ENCODE measurements at regions not wholly inside any gene's neighbourhood (a gene's known extent, or its start where the extent isn't known, plus 50 kb on each side); places are given as distances from the start of the nearest gene placed in this dataset.

DNA sequence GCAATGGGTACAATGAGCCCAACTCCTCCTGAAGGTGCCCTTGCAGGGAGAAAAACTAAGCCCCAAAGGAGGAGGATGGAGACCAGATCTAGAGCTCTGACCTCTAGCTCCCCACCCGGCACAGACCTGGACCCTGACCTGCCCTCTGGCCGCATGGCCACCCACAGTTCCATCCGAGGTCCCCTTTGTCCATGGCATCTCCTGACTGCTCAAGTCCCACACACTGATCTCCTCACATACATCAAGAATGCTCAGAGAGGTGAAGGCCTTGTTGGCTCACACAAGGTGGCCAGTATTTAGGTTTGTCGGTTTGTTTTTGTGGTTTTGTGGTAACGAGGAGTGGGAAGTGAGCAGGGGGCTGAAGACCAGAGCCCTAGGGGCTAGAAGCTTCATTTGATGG lies 423.5 kb upstream of the B3GAT1 start:
- peaks cover 16% of the 10 kb centered on the region for H3K27me3 Mint-ChIP-seq (ENCODE audit: low read depth)
- TF ChIP-seq, protein P1, sequence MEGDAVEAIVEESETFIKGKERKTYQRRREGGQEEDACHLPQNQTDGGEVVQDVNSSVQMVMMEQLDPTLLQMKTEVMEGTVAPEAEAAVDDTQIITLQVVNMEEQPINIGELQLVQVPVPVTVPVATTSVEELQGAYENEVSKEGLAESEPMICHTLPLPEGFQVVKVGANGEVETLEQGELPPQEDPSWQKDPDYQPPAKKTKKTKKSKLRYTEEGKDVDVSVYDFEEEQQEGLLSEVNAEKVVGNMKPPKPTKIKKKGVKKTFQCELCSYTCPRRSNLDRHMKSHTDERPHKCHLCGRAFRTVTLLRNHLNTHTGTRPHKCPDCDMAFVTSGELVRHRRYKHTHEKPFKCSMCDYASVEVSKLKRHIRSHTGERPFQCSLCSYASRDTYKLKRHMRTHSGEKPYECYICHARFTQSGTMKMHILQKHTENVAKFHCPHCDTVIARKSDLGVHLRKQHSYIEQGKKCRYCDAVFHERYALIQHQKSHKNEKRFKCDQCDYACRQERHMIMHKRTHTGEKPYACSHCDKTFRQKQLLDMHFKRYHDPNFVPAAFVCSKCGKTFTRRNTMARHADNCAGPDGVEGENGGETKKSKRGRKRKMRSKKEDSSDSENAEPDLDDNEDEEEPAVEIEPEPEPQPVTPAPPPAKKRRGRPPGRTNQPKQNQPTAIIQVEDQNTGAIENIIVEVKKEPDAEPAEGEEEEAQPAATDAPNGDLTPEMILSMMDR (IDR thresholded peaks at IDR 0.05): no peak
- peaks cover 20% of the 10 kb centered on the region for H3K9me3 Mint-ChIP-seq (ENCODE audit: low read depth)
- H3K27ac Mint-ChIP-seq (ENCODE audit: unreplicated experiment): no peak overlapping the region
- no peaks in the 10 kb centered on the region for H3K4me1 Mint-ChIP-seq (ENCODE audit: low read depth)
- DNase-seq (ENCODE audit: low spot score): no peak
- no peaks in the 10 kb centered on the region for H3K36me3 Mint-ChIP-seq (ENCODE audit: low read depth)
- no peak overlapping the region for H3K4me3 Mint-ChIP-seq (ENCODE audit: unreplicated experiment)

DNA sequence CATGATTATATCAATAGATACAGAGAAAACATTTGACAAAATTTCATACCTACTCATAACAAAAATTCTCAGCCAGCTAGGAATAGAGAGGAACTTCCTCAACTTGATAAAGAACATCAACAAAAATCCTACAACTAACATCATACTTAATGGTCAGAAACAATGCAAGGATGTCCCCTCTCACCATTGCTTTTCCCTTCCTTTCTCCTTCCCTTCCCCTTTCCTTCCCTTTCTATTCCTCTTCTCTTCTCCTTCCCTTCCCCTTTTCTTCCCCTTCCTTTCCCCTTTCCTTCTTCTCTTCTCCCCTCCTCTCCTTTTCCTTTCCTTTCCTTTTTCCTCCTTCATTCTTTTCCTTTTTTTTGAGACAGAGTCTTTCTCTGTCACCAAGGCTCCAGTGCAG lies 418.3 kb upstream of the B3GAT1 start:
- Mint-ChIP-seq H3K27me3 (ENCODE audit: low read depth) (peaks cover 21% of the 10 kb centered on the region), H3K27ac (ENCODE audit: unreplicated experiment) (no peak overlapping the region), H3K4me3 (ENCODE audit: unreplicated experiment) (no peak overlapping the region), H3K9me3 (ENCODE audit: low read depth) (peaks cover 28% of the 10 kb centered on the region), H3K4me1 (ENCODE audit: low read depth) (no peaks in the 10 kb centered on the region), H3K36me3 (ENCODE audit: low read depth) (peaks cover 2% of the 10 kb centered on the region)
- TF ChIP-seq, protein P1 (IDR thresholded peaks at IDR 0.05): no peak
- DNase-seq (ENCODE audit: low spot score): no peak

DNA sequence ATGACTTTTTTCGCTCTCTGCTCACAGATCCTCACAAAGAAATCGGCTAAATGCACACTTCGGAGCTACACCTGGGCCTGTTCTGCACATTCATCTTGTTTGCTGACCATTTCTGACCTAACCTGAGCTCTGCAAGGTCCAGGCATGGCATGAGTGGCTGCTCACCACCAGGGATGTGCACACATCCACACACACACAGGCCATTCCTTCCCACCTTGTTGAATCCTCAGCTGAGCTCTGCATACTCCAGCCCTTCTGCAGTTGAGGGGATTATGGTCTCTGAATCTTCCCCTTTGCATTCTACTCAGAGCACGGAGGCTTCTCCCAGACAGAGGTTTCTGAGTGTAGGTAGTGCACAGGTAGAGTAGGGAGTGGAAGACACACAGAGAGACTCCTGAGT lies 411.9 kb upstream of the B3GAT1 start:
- Mint-ChIP-seq H3K4me3 (ENCODE audit: unreplicated experiment) (no peak overlapping the region), H3K4me1 (ENCODE audit: low read depth) (no peaks in the 10 kb centered on the region), H3K36me3 (ENCODE audit: low read depth) (no peaks in the 10 kb centered on the region), H3K9me3 (ENCODE audit: low read depth) (no peaks in the 10 kb centered on the region), H3K27ac (ENCODE audit: unreplicated experiment) (no peak overlapping the region), H3K27me3 (ENCODE audit: low read depth) (peaks cover 26% of the 10 kb centered on the region)
- DNase-seq (ENCODE audit: low spot score): no peak
- TF ChIP-seq, protein P1 (IDR thresholded peaks at IDR 0.05): no peak

DNA sequence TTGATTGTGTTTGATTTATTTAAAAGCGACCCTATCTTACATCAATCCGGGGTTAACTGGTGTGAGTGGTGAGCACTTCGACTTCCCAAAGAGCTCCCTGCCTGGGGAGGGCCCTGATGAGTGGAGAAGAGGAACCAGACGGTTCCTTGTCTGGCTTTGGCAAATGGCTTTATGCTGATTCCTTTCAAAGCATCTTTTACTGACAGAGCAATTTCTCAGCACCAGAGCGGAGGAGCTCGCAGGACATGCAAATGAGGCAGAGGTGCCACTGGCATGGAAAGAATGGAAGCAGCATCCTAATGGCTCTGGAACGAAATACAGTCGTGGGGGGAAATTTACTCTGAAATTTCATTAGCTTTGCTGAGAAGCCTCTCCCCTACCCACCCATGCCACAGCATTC lies 410.9 kb upstream of the B3GAT1 start:
- TF ChIP-seq, protein P1 (IDR thresholded peaks at IDR 0.05): no peak
- Mint-ChIP-seq H3K4me3 (ENCODE audit: unreplicated experiment) (no peak overlapping the region), H3K9me3 (ENCODE audit: low read depth) (no peaks in the 10 kb centered on the region), H3K4me1 (ENCODE audit: low read depth) (no peaks in the 10 kb centered on the region), H3K36me3 (ENCODE audit: low read depth) (no peaks in the 10 kb centered on the region), H3K27ac (ENCODE audit: unreplicated experiment) (no peak overlapping the region), H3K27me3 (ENCODE audit: low read depth) (peaks cover 34% of the 10 kb centered on the region)
- no peak for DNase-seq (ENCODE audit: low spot score)

DNA sequence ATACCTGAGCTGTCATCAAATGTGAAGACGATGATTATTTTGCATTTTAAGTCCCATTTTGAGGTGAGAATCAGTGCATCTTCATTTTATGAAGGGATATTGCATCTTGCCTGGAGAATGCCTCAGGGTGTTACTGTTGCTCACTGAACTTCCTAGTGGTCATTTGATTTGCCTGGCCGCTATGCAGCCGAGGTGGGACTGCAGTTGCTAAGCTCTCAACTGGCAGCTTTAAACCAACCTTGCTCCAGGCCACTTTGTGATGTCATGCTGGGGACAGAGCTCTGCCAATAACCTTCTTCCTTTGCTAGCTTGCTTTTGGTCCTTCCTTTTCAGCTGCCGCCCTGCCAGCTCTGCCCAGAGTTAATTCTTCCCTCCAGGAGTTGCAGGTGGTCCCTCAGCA lies 409.4 kb upstream of the B3GAT1 start:
- Mint-ChIP-seq H3K27me3 (ENCODE audit: low read depth) (peaks cover 35% of the 10 kb centered on the region), H3K4me3 (ENCODE audit: unreplicated experiment) (no peak overlapping the region), H3K4me1 (ENCODE audit: low read depth) (no peaks in the 10 kb centered on the region), H3K27ac (ENCODE audit: unreplicated experiment) (no peak overlapping the region), H3K36me3 (ENCODE audit: low read depth) (no peaks in the 10 kb centered on the region), H3K9me3 (ENCODE audit: low read depth) (no peaks in the 10 kb centered on the region)
- DNase-seq (ENCODE audit: low spot score): no peak
- TF ChIP-seq, protein P1 (IDR thresholded peaks at IDR 0.05): no peak

All from chondrocyte (in vitro differentiated cells).